Mesenchymal stem cell (in vitro differentiated cells and primary cell): ENCODE measurements at regions not wholly inside any gene's neighbourhood (a gene's known extent, or its start where the extent isn't known, plus 50 kb on each side); places are given as distances from the start of the nearest gene placed in this dataset.

Experiments
- DNase-seq: peaks from one replicate; pipeline ENCODE4 v3.0.0-alpha.2; 2013
- H2AFZ ChIP-seq: one replicate; pipeline ENCODE4 v1.6.1; 2013; ENCODE audit warnings: low read depth, mild to moderate bottlenecking, control low read depth, inconsistent platforms, low read length, moderate library complexity
- H2AK5ac ChIP-seq: 2 replicates; pipeline ENCODE4 v1.6.1; 2013; ENCODE audit warnings: low read length, moderate library complexity, mild to moderate bottlenecking, inconsistent platforms; ENCODE audit not compliant: severe bottlenecking
- H2BK120ac ChIP-seq: one replicate; pipeline ENCODE4 v1.6.1; 2013; ENCODE audit warnings: low read depth, mild to moderate bottlenecking, inconsistent platforms, low read length, moderate library complexity
- H2BK12ac ChIP-seq, 2 experiments: one replicate each; pipeline ENCODE4 v1.6.1; 2013; ENCODE audit warnings: inconsistent platforms in 2 of 2, low read length in 2 of 2, mild to moderate bottlenecking in 2 of 2, moderate library complexity in 2 of 2, control low read depth in 1 of 2
- H2BK15ac ChIP-seq: one replicate; pipeline ENCODE4 v1.6.1; 2013; ENCODE audit warnings: mild to moderate bottlenecking, low read depth, inconsistent platforms; ENCODE audit not compliant: poor library complexity, severe bottlenecking
- H2BK5ac ChIP-seq: 2 replicates; pipeline ENCODE4 v1.6.1; 2013; ENCODE audit warnings: low read depth, mild to moderate bottlenecking, low read length, control low read depth, inconsistent platforms; ENCODE audit not compliant: poor library complexity, severe bottlenecking
- H3K14ac ChIP-seq, 2 experiments: one replicate each; pipeline ENCODE4 v1.6.1; 2013; ENCODE audit warnings: inconsistent platforms in 2 of 2, low read length in 2 of 2, control low read depth in 1 of 2, mild to moderate bottlenecking in 1 of 2, moderate library complexity in 1 of 2
- H3K18ac ChIP-seq, 2 experiments: one replicate each; pipeline ENCODE4 v1.6.1; 2013; ENCODE audit warnings: inconsistent platforms in 2 of 2, low read length in 2 of 2, control low read depth in 1 of 2, low read depth in 1 of 2, mild to moderate bottlenecking in 1 of 2
- H3K23ac ChIP-seq, 2 experiments: one replicate each; pipeline ENCODE4 v1.6.1; 2013; ENCODE audit warnings: inconsistent platforms in 2 of 2, low read length in 2 of 2, mild to moderate bottlenecking in 2 of 2, moderate library complexity in 2 of 2, control low read depth in 1 of 2
- H3K27ac ChIP-seq: 2 replicates; pipeline ENCODE4 v1.5.1; 2013; ENCODE audit warnings: mild to moderate bottlenecking, moderate library complexity, low read length, control low read depth, inconsistent platforms; ENCODE audit not compliant: poor library complexity, severe bottlenecking
- H3K27me3 ChIP-seq, 2 experiments: 2 replicates each; pipeline versions ENCODE4 v1.6.1 to v1.7.0; 2013; ENCODE audit warnings: low read length in 2 of 2, mild to moderate bottlenecking in 2 of 2, moderate library complexity in 2 of 2, control low read depth in 1 of 2, inconsistent platforms in 1 of 2; ENCODE audit not compliant: control insufficient read depth in 1 of 2, insufficient read depth in 1 of 2
- H3K36me3 ChIP-seq, 2 experiments: 2 replicates each; pipeline versions ENCODE4 v1.6.1 to v1.7.0; 2013; ENCODE audit warnings: low read length in 2 of 2, control low read depth in 1 of 2, inconsistent platforms in 1 of 2, low read depth in 1 of 2, mild to moderate bottlenecking in 1 of 2; ENCODE audit not compliant: insufficient read depth in 2 of 2, control insufficient read depth in 1 of 2
- H3K4ac ChIP-seq, 2 experiments: one replicate each; pipeline ENCODE4 v1.6.1; 2013; ENCODE audit warnings: inconsistent platforms in 2 of 2, low read length in 2 of 2, mild to moderate bottlenecking in 2 of 2, moderate library complexity in 2 of 2, control low read depth in 1 of 2, low read depth in 1 of 2
- H3K4me1 ChIP-seq: 2 replicates; pipeline ENCODE4 v1.6.1; 2013; ENCODE audit warnings: low read depth, low read length, control low read depth; ENCODE audit not compliant: control insufficient read depth, insufficient read depth
- H3K4me2 ChIP-seq: 2 replicates; pipeline ENCODE4 v1.6.1; 2013; ENCODE audit warnings: low read length, mild to moderate bottlenecking, inconsistent platforms; ENCODE audit not compliant: poor library complexity, severe bottlenecking
- H3K4me3 ChIP-seq, 2 experiments: 2 replicates each; pipeline versions ENCODE4 v1.5.1 to v1.7.0; 2013; ENCODE audit warnings: low read length in 2 of 2, mild to moderate bottlenecking in 2 of 2, control low read depth in 1 of 2, low read depth in 1 of 2; ENCODE audit not compliant: insufficient read depth in 1 of 2
- H3K79me1 ChIP-seq: replicated peaks from 2 replicates; pipeline ENCODE4 v1.6.1; 2013; ENCODE audit warnings: mild to moderate bottlenecking, control low read depth, low read length, inconsistent platforms; ENCODE audit not compliant: poor library complexity, severe bottlenecking
- H3K9ac ChIP-seq: 2 replicates; pipeline ENCODE4 v1.7.0; 2013; ENCODE audit warnings: mild to moderate bottlenecking, low read length, moderate library complexity
- H3K9me3 ChIP-seq: 2 replicates; pipeline ENCODE4 v1.7.0; 2013; ENCODE audit warnings: mild to moderate bottlenecking, low read length; ENCODE audit not compliant: control insufficient read depth
- H4K8ac ChIP-seq: one replicate; pipeline ENCODE4 v1.6.1; 2013; ENCODE audit warnings: inconsistent platforms, mild to moderate bottlenecking, low read length, moderate library complexity
- H4K91ac ChIP-seq: one replicate; pipeline ENCODE4 v1.6.1; 2013; ENCODE audit warnings: mild to moderate bottlenecking, low read length, inconsistent platforms
- WGBS: methylation state at CpG from one replicate; pipeline ENCODE4 v1.1.7; 2013; ENCODE audit warnings: mixed read lengths; 5-methylcytosine and 5-hydroxymethylcytosine counted together

- no peak overlapping the region for H3K4ac ChIP-seq
- no peaks in the 10 kb centered on the region for H3K27me3 ChIP-seq
- no peaks in the 10 kb centered on the region for H3K79me1 ChIP-seq
- H4K8ac ChIP-seq: no peak overlapping the region
- no peak overlapping the region for H4K91ac ChIP-seq
- no peak overlapping the region for H2BK120ac ChIP-seq
- no peaks in the 10 kb centered on the region for H3K36me3 ChIP-seq
- no peak overlapping the region for H2BK5ac ChIP-seq
- no peak overlapping the region for H2BK12ac ChIP-seq
- H3K18ac ChIP-seq: no peak overlapping the region
- no peak overlapping the region for H2BK15ac ChIP-seq
- H3K4me3 ChIP-seq: no peak overlapping the region
- no peaks in the 10 kb centered on the region for H3K4me1 ChIP-seq
- no peaks in the 10 kb centered on the region for H3K9me3 ChIP-seq
- H3K23ac ChIP-seq: no peak overlapping the region
- H3K27ac ChIP-seq: no peak overlapping the region
- H3K14ac ChIP-seq: no peak overlapping the region
- H2AK5ac ChIP-seq: no peak overlapping the region
- no peak overlapping the region for H3K9ac ChIP-seq
- H2AFZ ChIP-seq: no peak overlapping the region
- no peak for DNase-seq
- 86% methylated on average over 6 of the region's 6 CpGs for WGBS
- no peak overlapping the region for H3K4me2 ChIP-seq
Observed at GRCh38 chr9:118457171-118458000, 753.2 kb downstream of the TLR4 start.

GRCh38 chr9:118459913-118460312, 755.7 kb downstream of the TLR4 start:
- no peak overlapping the region for H2BK15ac ChIP-seq
- no peak overlapping the region for H3K4me3 ChIP-seq
- H3K23ac ChIP-seq: no peak overlapping the region
- no peaks in the 10 kb centered on the region for H3K4me1 ChIP-seq
- no peak overlapping the region for H3K27ac ChIP-seq
- H4K91ac ChIP-seq: no peak overlapping the region
- H3K27me3 ChIP-seq: no peaks in the 10 kb centered on the region
- H3K4ac ChIP-seq: no peak overlapping the region
- no peaks in the 10 kb centered on the region for H3K36me3 ChIP-seq
- no peak overlapping the region for H2BK120ac ChIP-seq
- H3K79me1 ChIP-seq: no peaks in the 10 kb centered on the region
- H2AFZ ChIP-seq: no peak overlapping the region
- H2BK12ac ChIP-seq: no peak overlapping the region
- peak overlapping the region; percentile 19 for H3K4me2 ChIP-seq
- H3K14ac ChIP-seq: no peak overlapping the region
- WGBS: 65% methylated on average over 2 of the region's 2 CpGs
- H2BK5ac ChIP-seq: no peak overlapping the region
- no peak overlapping the region for H3K18ac ChIP-seq
- no peak overlapping the region for H4K8ac ChIP-seq
- H3K9me3 ChIP-seq: no peaks in the 10 kb centered on the region
- DNase-seq: no peak
- no peak overlapping the region for H3K9ac ChIP-seq
- H2AK5ac ChIP-seq: no peak overlapping the region

DNA sequence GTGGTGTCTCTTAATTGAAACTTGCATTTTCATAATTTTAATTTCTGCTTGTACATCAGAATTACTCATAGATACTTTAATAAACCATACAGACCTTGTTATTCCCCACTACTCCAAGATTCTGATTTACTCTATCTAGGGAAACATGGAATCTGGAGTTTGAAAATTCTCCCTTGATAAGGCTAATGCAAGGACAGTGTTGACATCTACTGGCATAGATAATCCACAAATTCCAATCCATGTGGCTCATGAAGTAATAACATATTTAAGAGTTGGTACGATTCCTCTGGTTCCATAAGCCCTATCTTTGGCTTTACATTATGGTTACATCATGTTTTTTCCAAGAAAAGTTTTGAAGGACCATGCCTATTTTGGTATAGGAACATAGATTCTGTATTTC, 759.2 kb downstream of the TLR4 start:
- WGBS: no CpG with 5 or more reads among the region's 1 CpG

GRCh38 chr9:118473521-118473920, 769.3 kb downstream of the TLR4 start:
- Histone ChIP-seq H3K4me1 (no peaks in the 10 kb centered on the region), H3K36me3 (no peaks in the 10 kb centered on the region), H3K9me3 (no peaks in the 10 kb centered on the region), H2BK5ac (no peak overlapping the region), H2AFZ (no peak overlapping the region), H3K9ac (no peak overlapping the region), H2AK5ac (no peak overlapping the region), H2BK12ac (no peak overlapping the region), H3K14ac (no peak overlapping the region), H3K4me2 (no peak overlapping the region), H4K8ac (no peak overlapping the region), H3K27ac (no peak overlapping the region), H3K27me3 (no peaks in the 10 kb centered on the region), H4K91ac (no peak overlapping the region), H3K4ac (no peak overlapping the region), H3K23ac (no peak overlapping the region), H3K18ac (no peak overlapping the region), H3K79me1 (no peaks in the 10 kb centered on the region), H2BK120ac (no peak overlapping the region), H2BK15ac (no peak overlapping the region), H3K4me3 (no peak overlapping the region)
- no peak for DNase-seq
- whole genome bisulfite sequencing: no CpG with 5 or more reads among the region's 1 CpG

More for the DNA sequence above, 759.2 kb downstream of the TLR4 start:
- Histone ChIP-seq H3K79me1 (no peaks in the 10 kb centered on the region), H3K23ac (no peak overlapping the region), H3K9me3 (no peaks in the 10 kb centered on the region), H3K9ac (no peak overlapping the region), H3K14ac (no peak overlapping the region), H3K27me3 (no peaks in the 10 kb centered on the region), H3K4ac (no peak overlapping the region), H2AK5ac (no peak overlapping the region), H3K4me1 (no peaks in the 10 kb centered on the region), H4K8ac (no peak overlapping the region), H2BK12ac (no peak overlapping the region), H2BK120ac (no peak overlapping the region), H3K36me3 (no peaks in the 10 kb centered on the region), H3K18ac (no peak overlapping the region), H2BK5ac (no peak overlapping the region), H2BK15ac (no peak overlapping the region), H2AFZ (no peak overlapping the region), H3K27ac (no peak overlapping the region), H4K91ac (no peak overlapping the region), H3K4me3 (no peak overlapping the region), H3K4me2 (no peak overlapping the region)
- DNase-seq: no peak
